ENCODE measurements at regions not wholly inside any gene's neighbourhood (a gene's known extent, or its start where the extent isn't known, plus 50 kb on each side); places are given as distances from the start of the nearest gene placed in this dataset.

DNA sequence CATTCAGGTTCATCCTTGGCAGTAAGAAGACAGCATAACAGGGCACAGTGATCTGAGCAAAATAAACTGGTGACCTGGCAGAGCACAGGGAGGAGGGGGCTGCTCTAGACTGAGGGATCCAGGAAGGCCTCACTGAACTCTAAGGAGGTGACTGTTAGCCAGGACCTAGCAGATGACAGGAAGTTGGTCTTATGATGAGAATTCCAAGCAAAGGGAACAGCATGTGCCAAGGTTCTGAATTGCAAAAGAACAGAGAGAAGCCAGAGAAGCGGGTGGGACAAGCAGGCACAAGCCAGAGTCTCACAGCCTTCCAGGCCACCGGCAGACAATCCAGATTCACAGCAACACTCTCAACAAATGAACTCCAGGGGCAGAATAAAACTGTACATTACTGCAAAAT lies 152.7 kb upstream of the PTPRM start:
- TF ChIP-seq, protein P1, sequence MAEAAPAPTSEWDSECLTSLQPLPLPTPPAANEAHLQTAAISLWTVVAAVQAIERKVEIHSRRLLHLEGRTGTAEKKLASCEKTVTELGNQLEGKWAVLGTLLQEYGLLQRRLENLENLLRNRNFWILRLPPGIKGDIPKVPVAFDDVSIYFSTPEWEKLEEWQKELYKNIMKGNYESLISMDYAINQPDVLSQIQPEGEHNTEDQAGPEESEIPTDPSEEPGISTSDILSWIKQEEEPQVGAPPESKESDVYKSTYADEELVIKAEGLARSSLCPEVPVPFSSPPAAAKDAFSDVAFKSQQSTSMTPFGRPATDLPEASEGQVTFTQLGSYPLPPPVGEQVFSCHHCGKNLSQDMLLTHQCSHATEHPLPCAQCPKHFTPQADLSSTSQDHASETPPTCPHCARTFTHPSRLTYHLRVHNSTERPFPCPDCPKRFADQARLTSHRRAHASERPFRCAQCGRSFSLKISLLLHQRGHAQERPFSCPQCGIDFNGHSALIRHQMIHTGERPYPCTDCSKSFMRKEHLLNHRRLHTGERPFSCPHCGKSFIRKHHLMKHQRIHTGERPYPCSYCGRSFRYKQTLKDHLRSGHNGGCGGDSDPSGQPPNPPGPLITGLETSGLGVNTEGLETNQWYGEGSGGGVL (tag by site-specific recombination; IDR thresholded peaks at IDR 0.05) = no peak
- no peak for TF ChIP-seq ZNF785 (tag by site-specific recombination; IDR thresholded peaks at IDR 0.05)
- TF ChIP-seq, protein P2, sequence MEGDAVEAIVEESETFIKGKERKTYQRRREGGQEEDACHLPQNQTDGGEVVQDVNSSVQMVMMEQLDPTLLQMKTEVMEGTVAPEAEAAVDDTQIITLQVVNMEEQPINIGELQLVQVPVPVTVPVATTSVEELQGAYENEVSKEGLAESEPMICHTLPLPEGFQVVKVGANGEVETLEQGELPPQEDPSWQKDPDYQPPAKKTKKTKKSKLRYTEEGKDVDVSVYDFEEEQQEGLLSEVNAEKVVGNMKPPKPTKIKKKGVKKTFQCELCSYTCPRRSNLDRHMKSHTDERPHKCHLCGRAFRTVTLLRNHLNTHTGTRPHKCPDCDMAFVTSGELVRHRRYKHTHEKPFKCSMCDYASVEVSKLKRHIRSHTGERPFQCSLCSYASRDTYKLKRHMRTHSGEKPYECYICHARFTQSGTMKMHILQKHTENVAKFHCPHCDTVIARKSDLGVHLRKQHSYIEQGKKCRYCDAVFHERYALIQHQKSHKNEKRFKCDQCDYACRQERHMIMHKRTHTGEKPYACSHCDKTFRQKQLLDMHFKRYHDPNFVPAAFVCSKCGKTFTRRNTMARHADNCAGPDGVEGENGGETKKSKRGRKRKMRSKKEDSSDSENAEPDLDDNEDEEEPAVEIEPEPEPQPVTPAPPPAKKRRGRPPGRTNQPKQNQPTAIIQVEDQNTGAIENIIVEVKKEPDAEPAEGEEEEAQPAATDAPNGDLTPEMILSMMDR (tag by site-specific recombination; IDR thresholded peaks at IDR 0.05) = no peak
- TF ChIP-seq, protein P3, sequence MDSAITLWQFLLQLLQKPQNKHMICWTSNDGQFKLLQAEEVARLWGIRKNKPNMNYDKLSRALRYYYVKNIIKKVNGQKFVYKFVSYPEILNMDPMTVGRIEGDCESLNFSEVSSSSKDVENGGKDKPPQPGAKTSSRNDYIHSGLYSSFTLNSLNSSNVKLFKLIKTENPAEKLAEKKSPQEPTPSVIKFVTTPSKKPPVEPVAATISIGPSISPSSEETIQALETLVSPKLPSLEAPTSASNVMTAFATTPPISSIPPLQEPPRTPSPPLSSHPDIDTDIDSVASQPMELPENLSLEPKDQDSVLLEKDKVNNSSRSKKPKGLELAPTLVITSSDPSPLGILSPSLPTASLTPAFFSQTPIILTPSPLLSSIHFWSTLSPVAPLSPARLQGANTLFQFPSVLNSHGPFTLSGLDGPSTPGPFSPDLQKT (IDR thresholded peaks at IDR 0.05; ENCODE audit: borderline replicate concordance, low read depth, low read length) = no peak

Data from HEK293 (cell line).